GM20431 (cell line): ENCODE measurements at regions not wholly inside any gene's neighbourhood (a gene's known extent, or its start where the extent isn't known, plus 50 kb on each side); places are given as distances from the start of the nearest gene placed in this dataset.

Experiments
- in situ Hi-C: fragments of 300-500 bp; cut with MseI, MboI; formaldehyde crosslinking; loops from one replicate; pipeline ENCODE4 v1.15.0; 2020; ENCODE audit warnings: low sequenced_read_pairs; ENCODE audit not compliant: unreplicated experiment

GRCh38 chr17:79176792-79177601 is 102.4 kb downstream of the ENGASE start:
- in situ Hi-C loops: loop anchor here (25.0 kb wide), 1 partner anchor 210 kb away; no protein-coding TSS in a partner anchor

- in situ Hi-C loops: loop anchor here (25.0 kb wide), 1 partner anchor 212 kb away; no protein-coding TSS in a partner anchor
Measured at GRCh38 chr17:79174905-79175856, 100.6 kb downstream of the ENGASE start.

DNA sequence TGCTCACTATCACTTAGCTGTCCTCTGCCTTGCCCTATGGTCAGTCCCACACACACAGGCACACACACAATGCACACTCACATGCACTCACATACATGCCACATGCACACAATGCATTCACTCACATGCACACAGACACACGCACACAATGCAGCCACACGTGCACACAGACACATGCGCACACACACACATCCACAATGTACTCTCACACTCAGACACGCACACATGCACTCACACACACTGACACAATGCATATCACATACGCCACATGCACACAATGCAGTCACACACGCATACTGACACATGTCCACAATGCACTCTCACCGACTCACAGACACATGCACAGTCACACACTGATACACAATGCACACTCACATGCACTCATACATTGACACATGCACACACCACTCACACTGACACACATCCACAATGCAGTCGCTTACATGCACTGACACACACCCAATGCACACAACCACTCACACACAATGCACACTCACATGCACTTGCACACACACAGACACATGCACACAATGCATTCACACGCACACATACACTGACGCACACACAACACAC is 99.7 kb downstream of the ENGASE start:
- in situ Hi-C loops: no loop called here

- in situ Hi-C loops: no loop called here
Measured at GRCh38 chr17:79171188-79171587, 96.6 kb downstream of the ENGASE start.

- in situ Hi-C loops: no loop called here
Measured at GRCh38 chr17:79169861-79170260, 95.2 kb downstream of the ENGASE start.

- in situ Hi-C loops: no loop called here
Measured at GRCh38 chr17:79169366-79169765, 94.7 kb downstream of the ENGASE start.

GRCh38 chr17:79168486-79169055 is 93.9 kb downstream of the ENGASE start:
- in situ Hi-C loops: no loop called here

- in situ Hi-C loops: no loop called here
Measured at GRCh38 chr17:79167486-79167885, 92.9 kb downstream of the ENGASE start.

GRCh38 chr17:79165756-79166473 is 91.3 kb downstream of the ENGASE start:
- in situ Hi-C loops: no loop called here

DNA sequence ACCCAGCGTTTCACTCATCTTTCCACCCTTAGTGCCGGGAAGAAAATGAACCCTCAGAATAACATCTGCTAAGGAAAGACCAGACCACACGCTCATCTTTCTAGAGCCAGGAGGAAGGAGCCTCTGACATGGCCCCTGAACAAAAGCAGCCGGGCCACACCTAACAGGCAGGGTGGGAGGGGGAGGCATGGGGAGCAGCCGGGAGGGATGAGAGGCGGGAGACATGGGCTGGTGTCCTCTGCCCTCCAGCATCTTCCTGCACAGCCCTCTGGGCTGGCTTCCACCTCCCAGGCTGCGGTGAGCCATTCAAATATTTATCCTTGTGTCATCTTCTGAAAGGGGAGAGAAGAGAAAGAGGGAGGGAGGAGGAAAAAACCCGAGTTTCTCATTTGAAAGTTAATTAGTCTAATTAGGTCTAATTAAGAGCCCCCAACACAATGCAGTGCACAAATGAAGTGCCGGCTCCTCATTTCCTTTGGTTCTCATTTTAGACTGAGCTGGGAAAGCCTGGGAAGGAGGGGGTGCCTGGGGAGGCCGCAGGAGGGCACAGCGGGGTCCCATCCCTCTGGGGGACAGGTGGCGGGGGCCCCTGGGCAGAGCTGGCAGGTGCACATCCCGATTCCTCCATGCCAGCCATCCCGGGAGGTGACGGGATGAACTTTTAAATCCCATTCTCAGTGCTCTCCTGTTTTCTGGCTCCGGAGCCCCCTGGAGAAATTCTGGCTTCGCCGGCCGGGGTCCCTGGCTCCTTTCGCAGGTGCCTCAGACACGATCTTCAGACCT is 90.5 kb downstream of the ENGASE start:
- in situ Hi-C loops: no loop called here

DNA sequence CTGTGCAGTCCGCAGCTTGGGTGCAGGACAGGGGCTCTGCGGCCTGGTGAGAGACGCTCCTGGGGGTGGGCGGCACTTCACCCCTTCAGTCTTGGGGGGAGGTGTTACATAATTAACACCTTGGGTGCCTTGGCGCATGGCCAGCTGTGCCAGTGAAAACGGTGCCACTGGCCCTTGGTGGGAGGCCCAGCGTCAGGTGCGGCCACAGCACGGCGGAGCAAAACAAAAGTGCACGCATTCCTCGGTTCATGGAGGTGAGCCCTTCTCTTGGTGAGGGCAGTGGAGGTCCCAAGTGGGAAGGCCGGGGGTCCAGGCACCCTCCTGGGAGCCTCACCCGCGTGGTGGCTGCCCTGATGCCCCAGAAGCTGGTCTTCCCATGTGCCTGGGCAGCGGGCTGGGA is 89.8 kb downstream of the ENGASE start:
- in situ Hi-C loops: no loop called here

GRCh38 chr17:79163071-79163470 is 88.4 kb downstream of the ENGASE start:
- in situ Hi-C loops: no loop called here

GRCh38 chr17:79162012-79162963 is 87.7 kb downstream of the ENGASE start:
- in situ Hi-C loops: no loop called here

- in situ Hi-C loops: no loop called here
Measured at GRCh38 chr17:79160980-79161636, 86.5 kb downstream of the ENGASE start.

DNA sequence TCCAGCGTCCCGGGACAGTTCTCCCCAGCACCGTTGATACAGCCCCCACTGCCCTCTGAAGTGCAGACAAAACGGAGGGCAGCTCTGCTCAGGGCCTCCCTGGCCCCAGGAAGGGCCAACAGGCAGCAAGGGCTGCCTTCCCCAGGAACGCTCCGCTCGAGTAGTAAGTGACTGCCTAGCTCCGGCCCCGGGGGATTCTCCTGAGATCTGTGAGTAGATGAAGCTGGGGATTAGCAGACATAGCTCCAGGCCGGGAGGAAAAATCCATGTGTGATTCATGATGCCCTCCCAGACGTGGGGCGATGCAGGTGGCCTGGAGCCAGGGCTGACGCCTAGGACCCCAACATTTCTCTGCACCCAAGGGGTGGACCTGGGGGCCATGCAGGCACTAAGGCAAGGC is 85.3 kb downstream of the ENGASE start:
- in situ Hi-C loops: no loop called here

- in situ Hi-C loops: no loop called here
Measured at GRCh38 chr17:79159471-79159870, 84.8 kb downstream of the ENGASE start.

GRCh38 chr17:79156463-79157095 is 82.0 kb downstream of the ENGASE start:
- in situ Hi-C loops: no loop called here
